Type B pancreatic cell (in vitro differentiated cells): ENCODE measurements at regions not wholly inside any gene's neighbourhood (a gene's known extent, or its start where the extent isn't known, plus 50 kb on each side); places are given as distances from the start of the nearest gene placed in this dataset.
A peak's percentile ranks its signal among the peaks of the same experiment; 100 is the strongest.

ENCODE experiments used
- DNase-seq: peaks from one replicate; pipeline ENCODE4 v3.0.0; 2021; ENCODE audit warnings: mixed read lengths; ENCODE audit not compliant: unreplicated experiment; ENCODE audit errors: extremely low spot score
- H3K27ac Mint-ChIP-seq: 2 replicates; pipeline ENCODE4 v1.8.0; 2021; ENCODE audit warnings: mild to moderate bottlenecking, mixed read lengths
- H3K27me3 Mint-ChIP-seq: 2 replicates; pipeline ENCODE4 v1.8.0; 2021; ENCODE audit warnings: mixed read lengths
- H3K36me3 Mint-ChIP-seq: 2 replicates; pipeline ENCODE4 v1.8.0; 2021; ENCODE audit warnings: mixed read lengths
- H3K4me1 Mint-ChIP-seq: one replicate; pipeline ENCODE4 v1.8.0; 2021; ENCODE audit warnings: mixed read lengths; ENCODE audit not compliant: unreplicated experiment
- H3K4me3 Mint-ChIP-seq: 2 replicates; pipeline ENCODE4 v1.8.0; 2021; ENCODE audit warnings: mild to moderate bottlenecking, mixed read lengths
- H3K9me3 Mint-ChIP-seq: 2 replicates; pipeline ENCODE4 v1.8.0; 2021; ENCODE audit warnings: mixed read lengths
- CTCF ChIP-seq: fragments of 200-600 bp; sonication (generic); conservative IDR thresholded peaks from 2 replicates; pipeline ENCODE4 v1.5.0; 2021; ENCODE audit warnings: antibody characterized with exemption, mild to moderate bottlenecking

DNA sequence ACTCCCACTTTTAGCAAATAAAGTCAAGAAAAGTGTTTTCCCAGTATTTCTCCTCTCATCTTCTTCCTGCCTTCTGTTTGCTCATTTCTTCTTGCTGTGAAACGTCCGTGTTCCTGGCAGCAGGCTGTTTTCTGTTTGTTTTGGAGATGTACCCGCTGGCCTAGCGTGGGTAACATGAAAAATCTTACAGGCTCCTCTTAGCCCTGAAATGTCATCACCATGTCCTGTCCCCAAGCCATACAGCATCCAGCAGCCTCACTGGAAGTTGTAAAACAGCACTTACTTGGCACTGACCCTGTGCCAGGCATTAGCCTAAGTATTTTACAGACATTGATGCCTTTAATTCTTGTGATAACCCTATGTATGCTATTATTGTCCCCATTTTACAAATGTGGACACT lies 371.1 kb downstream of the FOXA2 start:
- H3K27me3 Mint-ChIP-seq = peaks cover 33% of the 10 kb centered on the region
- H3K9me3 Mint-ChIP-seq = no peaks in the 10 kb centered on the region
- H3K27ac Mint-ChIP-seq = no peak overlapping the region
- TF ChIP-seq CTCF = no peak
- H3K4me3 Mint-ChIP-seq = no peak overlapping the region
- H3K4me1 Mint-ChIP-seq = no peaks in the 10 kb centered on the region
- H3K36me3 Mint-ChIP-seq = no peaks in the 10 kb centered on the region
- no peak for DNase-seq

DNA sequence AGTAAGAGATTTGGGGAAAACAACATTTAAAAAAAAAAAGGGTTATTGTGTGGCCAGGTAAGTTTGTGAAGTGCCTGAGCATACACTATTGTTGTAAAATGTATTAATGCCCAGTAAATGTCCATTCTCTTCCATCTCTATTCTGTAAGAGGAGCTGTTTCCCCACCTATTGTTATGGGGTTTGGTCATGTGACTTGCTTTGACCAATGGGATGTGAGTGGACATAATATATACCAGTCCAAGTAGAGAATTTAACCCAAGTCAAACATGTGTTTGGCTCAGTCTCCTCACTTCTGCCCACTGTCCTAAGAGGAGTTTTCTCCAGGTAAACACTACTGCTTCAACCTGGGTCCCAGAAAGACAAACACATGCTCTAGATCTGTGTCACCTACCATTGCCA lies 377.1 kb downstream of the FOXA2 start:
- no peak overlapping the region for H3K4me3 Mint-ChIP-seq
- H3K36me3 Mint-ChIP-seq = no peaks in the 10 kb centered on the region
- H3K9me3 Mint-ChIP-seq = no peaks in the 10 kb centered on the region
- no peak for TF ChIP-seq CTCF
- DNase-seq = no peak
- H3K27me3 Mint-ChIP-seq = peaks cover 13% of the 10 kb centered on the region
- no peaks in the 10 kb centered on the region for H3K4me1 Mint-ChIP-seq
- no peak overlapping the region for H3K27ac Mint-ChIP-seq

DNA sequence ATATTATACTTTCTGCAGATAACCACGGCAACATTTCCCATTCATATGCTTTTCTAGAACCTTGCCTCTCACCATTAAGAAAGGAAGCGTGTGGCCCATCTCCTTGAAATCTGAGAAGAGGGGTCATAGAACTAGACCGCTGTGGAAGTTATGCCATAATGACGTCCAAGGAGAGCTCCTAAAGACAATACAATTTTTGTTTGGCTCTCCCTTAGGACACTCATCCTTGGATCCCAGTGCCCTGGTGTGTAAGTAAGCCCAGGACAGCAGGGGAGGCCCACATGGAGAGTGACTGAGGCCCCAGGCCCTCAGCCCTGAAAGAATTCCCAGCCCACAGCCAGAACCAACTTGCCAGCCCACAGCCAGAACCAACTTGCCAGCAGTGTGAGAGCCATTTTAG lies 379.6 kb downstream of the FOXA2 start:
- H3K36me3 Mint-ChIP-seq = no peaks in the 10 kb centered on the region
- no peak overlapping the region for H3K27ac Mint-ChIP-seq
- peaks cover 10% of the 10 kb centered on the region for H3K27me3 Mint-ChIP-seq
- no peak for TF ChIP-seq CTCF
- no peaks in the 10 kb centered on the region for H3K4me1 Mint-ChIP-seq
- H3K4me3 Mint-ChIP-seq = no peak overlapping the region
- H3K9me3 Mint-ChIP-seq = no peaks in the 10 kb centered on the region
- no peak for DNase-seq

GRCh38 chr20:22182148-22182547 lies 402.2 kb downstream of the FOXA2 start:
- no peak overlapping the region for H3K27ac Mint-ChIP-seq
- H3K27me3 Mint-ChIP-seq = peaks cover 8% of the 10 kb centered on the region
- H3K4me3 Mint-ChIP-seq = no peak overlapping the region
- TF ChIP-seq CTCF = no peak
- no peaks in the 10 kb centered on the region for H3K9me3 Mint-ChIP-seq
- H3K36me3 Mint-ChIP-seq = no peaks in the 10 kb centered on the region
- no peaks in the 10 kb centered on the region for H3K4me1 Mint-ChIP-seq
- DNase-seq = no peak

GRCh38 chr20:22180244-22180643 lies 404.1 kb downstream of the FOXA2 start:
- peaks cover 16% of the 10 kb centered on the region for H3K27me3 Mint-ChIP-seq
- no peak overlapping the region for H3K27ac Mint-ChIP-seq
- no peak for DNase-seq
- peak; percentile 61 for TF ChIP-seq CTCF
- no peaks in the 10 kb centered on the region for H3K9me3 Mint-ChIP-seq
- H3K4me3 Mint-ChIP-seq = no peak overlapping the region
- H3K4me1 Mint-ChIP-seq = no peaks in the 10 kb centered on the region
- H3K36me3 Mint-ChIP-seq = no peaks in the 10 kb centered on the region

DNA sequence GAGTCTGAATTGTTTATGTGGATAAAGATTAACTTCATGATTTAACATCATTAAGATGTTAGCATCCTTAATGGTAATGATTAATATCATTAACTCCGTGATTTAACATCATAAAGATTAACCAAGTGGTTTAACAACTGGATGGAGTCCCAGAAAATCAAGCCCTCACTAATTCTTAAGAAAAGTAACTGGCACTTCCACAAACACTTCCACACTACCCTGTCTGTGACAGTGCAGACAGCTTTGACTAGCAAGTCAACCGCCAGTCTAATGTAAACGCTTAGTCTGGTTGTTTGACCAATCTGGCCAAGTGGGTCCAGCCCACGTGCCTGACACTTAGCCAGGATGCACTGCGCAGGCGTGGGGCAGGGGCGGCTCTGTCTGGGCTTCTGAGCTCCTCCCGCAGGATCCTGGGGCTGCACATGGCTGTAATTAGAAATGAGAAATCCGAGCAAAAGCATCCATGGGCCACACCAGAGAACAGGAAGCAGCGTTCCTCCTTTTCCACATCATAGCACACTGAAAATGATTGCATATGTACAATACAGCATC lies 424.2 kb downstream of the FOXA2 start:
- Mint-ChIP-seq H3K27me3 (peaks cover 30% of the 10 kb centered on the region), H3K9me3 (no peaks in the 10 kb centered on the region), H3K4me1 (no peaks in the 10 kb centered on the region), H3K27ac (no peak overlapping the region), H3K4me3 (no peak overlapping the region), H3K36me3 (no peaks in the 10 kb centered on the region)
- TF ChIP-seq CTCF = no peak
- DNase-seq = no peak
